HepG2 (cell line): ENCODE measurements at regions not wholly inside any gene's neighbourhood (a gene's known extent, or its start where the extent isn't known, plus 50 kb on each side); places are given as distances from the start of the nearest gene placed in this dataset.

Source experiments
- ATAC-seq: fragments of 200-7000 bp; cut with Tn5 transposase; 3 replicates; pipeline ENCODE4 v1.9.1; 2020; ENCODE audit warnings: mild to moderate bottlenecking, moderate library complexity
- BruUV-seq: library from RNA; stranded (reverse); fragments of 400-500 nt; replicated peaks from 2 replicates; lab custom pipeline; 2021; lab: Mats Ljungman, UMichigan
- CTCF ChIA-PET: fragments of 300-600 bp; formaldehyde crosslinking; extraction: SDS; loops from one replicate; lab custom pipeline; 2021; ENCODE audit warnings: low total read pairs, inconsistent platforms, low intra/inter-chr PET ratio; lab: Yijun Ruan, JAX
- POLR2A ChIA-PET: fragments of 350-600 bp; sonication (Branson Sonifier 250); formaldehyde crosslinking; loops from one replicate; lab custom pipeline; 2020; ENCODE audit warnings: antibody characterized with exemption, inconsistent platforms; lab: Yijun Ruan, JAX
- DNase-seq: peaks from one replicate; pipeline ENCODE4 v3.0.0-alpha.2; 2015; ENCODE audit warnings: low spot score
- FAIRE-seq: peaks from 3 replicates; lab custom pipeline; 2011; peaks lifted over from hg19 to GRCh38; lab: Jason Lieb, UNC
- H2AFZ ChIP-seq: one replicate; pipeline ENCODE4 v1.6.1; 2011; ENCODE audit warnings: low read length, inconsistent platforms
- H3K27ac ChIP-seq: fragments of 300-600 bp; 3 replicates; pipeline ENCODE4 v1.8.0; 2011; ENCODE audit warnings: mixed run types, mild to moderate bottlenecking, mixed read lengths, low read length, inconsistent platforms; ENCODE audit not compliant: insufficient read depth; ENCODE audit errors: extremely low read length
- H3K27me3 ChIP-seq, 2 experiments: fragments of 200-600 bp in 1 of 2; 2 replicates in 1 of 2; 3 replicates in 1 of 2; pipeline versions ENCODE4 v1.6.0 to v1.8.0; 2011; ENCODE audit warnings: low read length in 2 of 2, mild to moderate bottlenecking in 2 of 2, moderate library complexity in 2 of 2, inconsistent platforms in 1 of 2; ENCODE audit not compliant: insufficient read depth in 2 of 2, control insufficient read depth in 1 of 2
- H3K36me3 ChIP-seq, 2 experiments: fragments of 200-600 bp in 1 of 2; replicated peaks in 1 of 2; 2 replicates in 1 of 2; 3 replicates in 1 of 2; pipeline versions ENCODE4 v1.5.1 to v1.8.0; 2011; ENCODE audit warnings: low read length in 2 of 2, inconsistent platforms in 1 of 2; ENCODE audit not compliant: insufficient read depth in 2 of 2, control insufficient read depth in 1 of 2
- H3K4me1 ChIP-seq: 2 replicates; pipeline ENCODE4 v1.5.1; 2012; ENCODE audit warnings: low read length, inconsistent platforms; ENCODE audit not compliant: insufficient read depth
- H3K4me2 ChIP-seq: 2 replicates; pipeline ENCODE4 v1.6.0; 2011; ENCODE audit warnings: low read depth, low read length, inconsistent platforms
- H3K4me3 ChIP-seq, 3 experiments: fragments of 200-600 bp in 1 of 3; sonication (generic), shearing (Covaris generic) in 1 of 3; replicated peaks in 1 of 3; 2 replicates each; pipeline ENCODE4 v1.5.1; 2011 to 2016; ENCODE audit warnings: low read length in 3 of 3, inconsistent platforms in 2 of 3, low read depth in 2 of 3, mild to moderate bottlenecking in 2 of 3, control low read depth in 1 of 3, mixed read lengths in 1 of 3; ENCODE audit not compliant: insufficient read depth in 1 of 3
- H3K79me2 ChIP-seq: one replicate; pipeline ENCODE4 v1.6.1; 2011; ENCODE audit warnings: low read length, inconsistent platforms; ENCODE audit not compliant: insufficient read depth
- H3K9ac ChIP-seq: 2 replicates; pipeline ENCODE4 v1.6.0; 2011; ENCODE audit warnings: mild to moderate bottlenecking, low read depth, low read length, inconsistent platforms; ENCODE audit not compliant: insufficient read depth
- H3K9me3 ChIP-seq: 2 replicates; pipeline ENCODE4 v1.5.1; 2012; ENCODE audit warnings: mild to moderate bottlenecking, low read length
- H4K20me1 ChIP-seq: 2 replicates; pipeline ENCODE4 v1.6.0; 2011; ENCODE audit warnings: inconsistent platforms, mild to moderate bottlenecking, low read length, moderate library complexity; ENCODE audit not compliant: insufficient read depth
- FOXA3 ChIP-seq: IDR thresholded peaks from 2 replicates; pipeline ENCODE4 v1.6.1; 2016; ENCODE audit warnings: missing genetic modification reagents, missing compliant biosample characterization
- HOXA7 ChIP-seq: sonication (generic); formaldehyde crosslinking; IDR thresholded peaks from 2 replicates; pipeline ENCODE4 v1.8.1; 2022; ENCODE audit warnings: mild to moderate bottlenecking, missing genetic modification reagents, moderate library complexity
- NFKB2 ChIP-seq: sonication (generic); formaldehyde crosslinking; IDR thresholded peaks from 2 replicates; pipeline ENCODE4 v1.4.0; 2020; ENCODE audit warnings: missing genetic modification reagents, borderline replicate concordance
- TCF12 ChIP-seq, 2 experiments: fragments of 450-650 bp in 1 of 2; sonication (generic) in 1 of 2; formaldehyde crosslinking in 1 of 2; IDR thresholded peaks; 2 replicates each; pipeline versions ENCODE4 v1.6.1 to v1.8.0; 2017 to 2022; ENCODE audit warnings: antibody characterized with exemption in 1 of 2, mild to moderate bottlenecking in 1 of 2, missing genetic modification reagents in 1 of 2, moderate library complexity in 1 of 2
- WIZ ChIP-seq: sonication (generic); formaldehyde crosslinking; IDR thresholded peaks from 2 replicates; pipeline ENCODE4 v1.5.1; 2020; ENCODE audit warnings: mild to moderate bottlenecking, missing genetic modification reagents
- ZBTB21 ChIP-seq: sonication (generic); formaldehyde crosslinking; IDR thresholded peaks from 2 replicates; pipeline ENCODE4 v1.4.0; 2020; ENCODE audit warnings: missing genetic modification reagents
- ZNF121 ChIP-seq: sonication (generic); formaldehyde crosslinking; IDR thresholded peaks from 2 replicates; pipeline ENCODE4 v1.5.0; 2020; ENCODE audit warnings: mild to moderate bottlenecking, missing genetic modification reagents
- ZNF256 ChIP-seq: sonication (generic); formaldehyde crosslinking; conservative IDR thresholded peaks from 2 replicates; pipeline ENCODE4 v1.4.0; 2020; ENCODE audit warnings: missing genetic modification reagents
- ZNF292 ChIP-seq: sonication (generic); formaldehyde crosslinking; IDR thresholded peaks from 2 replicates; pipeline ENCODE4 v1.8.1; 2022; ENCODE audit warnings: mild to moderate bottlenecking, low read depth, missing genetic modification reagents, borderline replicate concordance
- ZNF563 ChIP-seq: sonication (generic); formaldehyde crosslinking; IDR thresholded peaks from 2 replicates; pipeline ENCODE4 v1.8.0; 2022; ENCODE audit warnings: mild to moderate bottlenecking, moderate library complexity, missing genetic modification reagents
- ZNF569 ChIP-seq: sonication (generic); formaldehyde crosslinking; IDR thresholded peaks from 2 replicates; pipeline ENCODE4 v1.5.0; 2020; ENCODE audit warnings: mild to moderate bottlenecking, missing genetic modification reagents, moderate library complexity, borderline replicate concordance
- ZNF614 ChIP-seq: IDR thresholded peaks from 2 replicates; pipeline ENCODE4 v1.6.1; 2018; ENCODE audit warnings: missing biosample characterization, missing genetic modification reagents, inconsistent platforms, borderline replicate concordance
- ZSCAN22 ChIP-seq: sonication (generic); formaldehyde crosslinking; IDR thresholded peaks from 2 replicates; pipeline ENCODE4 v1.4.0; 2020; ENCODE audit warnings: mild to moderate bottlenecking, missing genetic modification reagents
- WGBS: methylation state at CpG from one replicate; pipeline ENCODE4 v1.1.6; 2017; ENCODE audit warnings: low lambda C conversion rate; 5-methylcytosine and 5-hydroxymethylcytosine counted together
- in situ Hi-C: cut with HindIII; loops from 2 replicates; pipeline ENCODE4 v1.10.0; 2017; ENCODE audit warnings: low pct_unique_long_range_greater_than_20kb; ENCODE audit not compliant: extremely low pct_ligation_motif_present
- intact Hi-C: fragments of 100-400 bp; cut with micrococcal nuclease; formaldehyde crosslinking; loops from one replicate; pipeline ENCODE4 v1.10.0; 2022; ENCODE audit not compliant: unreplicated experiment
- TF ChIP-seq, protein P1 (sequence below): sonication (generic); IDR thresholded peaks from 2 replicates; pipeline ENCODE4 v1.6.1; 2016; ENCODE audit warnings: low read depth, borderline replicate concordance
- TF ChIP-seq, protein P2 (sequence below): sonication (generic); formaldehyde crosslinking; IDR thresholded peaks from 2 replicates; pipeline ENCODE4 v1.8.0; 2022; ENCODE audit warnings: mild to moderate bottlenecking, missing genetic modification reagents, moderate library complexity
- TF ChIP-seq, protein P3 (sequence below): sonication (generic); formaldehyde crosslinking; IDR thresholded peaks from 2 replicates; pipeline ENCODE4 v1.4.0; 2020; ENCODE audit warnings: mild to moderate bottlenecking, missing genetic modification reagents
- TF ChIP-seq, protein P4 (sequence below): sonication (generic); formaldehyde crosslinking; IDR thresholded peaks from 2 replicates; pipeline ENCODE4 v1.4.0; 2020; ENCODE audit warnings: mild to moderate bottlenecking, missing genetic modification reagents
- TF ChIP-seq, protein P5 (sequence below): IDR thresholded peaks from 2 replicates; pipeline ENCODE4 v1.6.1; 2016; ENCODE audit warnings: low read depth, borderline replicate concordance

DNA sequence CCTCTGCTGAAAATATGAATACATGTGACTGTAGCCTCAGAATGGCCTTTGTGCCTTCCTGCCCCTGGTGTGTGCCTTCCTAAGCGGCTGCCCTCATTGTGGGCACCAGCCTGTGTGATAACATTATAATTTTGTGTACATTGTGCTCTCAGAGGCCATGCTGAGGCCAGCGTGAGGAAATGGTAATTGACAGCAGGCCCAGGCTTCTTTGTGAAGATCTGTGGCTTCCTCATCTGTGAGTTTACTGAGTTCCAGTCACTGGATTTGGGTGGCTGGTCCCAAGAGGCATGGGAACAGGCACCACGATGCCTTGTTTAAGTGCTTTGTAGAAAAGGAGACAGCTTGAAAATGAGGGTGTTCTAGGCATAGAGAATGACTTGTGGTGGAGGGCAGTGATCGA, 389.3 kb downstream of the OMA1 start:
- no peak overlapping the region for H3K9ac ChIP-seq
- no peak for DNase-seq
- H3K79me2 ChIP-seq = no peaks in the 10 kb centered on the region
- H3K4me2 ChIP-seq = no peak overlapping the region
- BruUV-seq = no TSS peak
- H3K9me3 ChIP-seq = no peaks in the 10 kb centered on the region
- H4K20me1 ChIP-seq = no peaks in the 10 kb centered on the region
- no peak for ATAC-seq
- in situ Hi-C loops (no loop called here), intact Hi-C loops (no loop called here)
- FAIRE-seq = no peak
- H3K4me3 ChIP-seq = no peak overlapping the region
- H3K36me3 ChIP-seq = no peaks in the 10 kb centered on the region
- no peak for TF ChIP-seq ZNF569
- TF ChIP-seq ZNF563 (CRISPR knock-in tag) = no peak
- TF ChIP-seq WIZ = no peak
- TF ChIP-seq, protein P1, sequence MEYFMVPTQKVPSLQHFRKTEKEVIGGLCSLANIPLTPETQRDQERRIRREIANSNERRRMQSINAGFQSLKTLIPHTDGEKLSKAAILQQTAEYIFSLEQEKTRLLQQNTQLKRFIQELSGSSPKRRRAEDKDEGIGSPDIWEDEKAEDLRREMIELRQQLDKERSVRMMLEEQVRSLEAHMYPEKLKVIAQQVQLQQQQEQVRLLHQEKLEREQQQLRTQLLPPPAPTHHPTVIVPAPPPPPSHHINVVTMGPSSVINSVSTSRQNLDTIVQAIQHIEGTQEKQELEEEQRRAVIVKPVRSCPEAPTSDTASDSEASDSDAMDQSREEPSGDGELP = no peak
- TF ChIP-seq NFKB2 = no peak
- TF ChIP-seq TCF12 (IDR thresholded peaks at IDR 0.05) = no peak
- TF ChIP-seq TCF12 (CRISPR knock-in tag; IDR thresholded peaks at IDR 0.05) = no peak
- TF ChIP-seq, protein P2, sequence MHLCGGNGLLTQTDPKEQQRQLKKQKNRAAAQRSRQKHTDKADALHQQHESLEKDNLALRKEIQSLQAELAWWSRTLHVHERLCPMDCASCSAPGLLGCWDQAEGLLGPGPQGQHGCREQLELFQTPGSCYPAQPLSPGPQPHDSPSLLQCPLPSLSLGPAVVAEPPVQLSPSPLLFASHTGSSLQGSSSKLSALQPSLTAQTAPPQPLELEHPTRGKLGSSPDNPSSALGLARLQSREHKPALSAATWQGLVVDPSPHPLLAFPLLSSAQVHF = no peak
- no peak for TF ChIP-seq ZNF292 (CRISPR knock-in tag)
- TF ChIP-seq FOXA3 (CRISPR knock-in tag) = no peak
- no peak for TF ChIP-seq ZSCAN22 (CRISPR knock-in tag)
- no peak for TF ChIP-seq ZBTB21 (CRISPR knock-in tag)
- TF ChIP-seq, protein P3, sequence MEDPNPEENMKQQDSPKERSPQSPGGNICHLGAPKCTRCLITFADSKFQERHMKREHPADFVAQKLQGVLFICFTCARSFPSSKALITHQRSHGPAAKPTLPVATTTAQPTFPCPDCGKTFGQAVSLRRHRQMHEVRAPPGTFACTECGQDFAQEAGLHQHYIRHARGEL = no peak
- TF ChIP-seq, protein P4, sequence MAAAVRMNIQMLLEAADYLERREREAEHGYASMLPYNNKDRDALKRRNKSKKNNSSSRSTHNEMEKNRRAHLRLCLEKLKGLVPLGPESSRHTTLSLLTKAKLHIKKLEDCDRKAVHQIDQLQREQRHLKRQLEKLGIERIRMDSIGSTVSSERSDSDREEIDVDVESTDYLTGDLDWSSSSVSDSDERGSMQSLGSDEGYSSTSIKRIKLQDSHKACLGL = no peak
- TF ChIP-seq, protein P5, sequence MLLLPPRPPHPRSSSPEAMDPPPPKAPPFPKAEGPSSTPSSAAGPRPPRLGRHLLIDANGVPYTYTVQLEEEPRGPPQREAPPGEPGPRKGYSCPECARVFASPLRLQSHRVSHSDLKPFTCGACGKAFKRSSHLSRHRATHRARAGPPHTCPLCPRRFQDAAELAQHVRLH (CRISPR knock-in tag) = no peak
- TF ChIP-seq ZNF256 = no peak
- no peak for TF ChIP-seq ZNF614
- TF ChIP-seq HOXA7 (CRISPR knock-in tag) = no peak
- TF ChIP-seq ZNF121 = no peak
- TF ChIP-seq, all 625 proteins: peak for 0
- ChIA-PET CTCF (no interaction called here), POLR2A (no interaction called here)
- Histone ChIP-seq H2AFZ (no peak overlapping the region), H3K4me1 (no peaks in the 10 kb centered on the region), H3K27ac (no peak overlapping the region), H3K27me3 (no peaks in the 10 kb centered on the region)
- 0% methylated on average over 4 of the region's 4 CpGs for WGBS
